ENCODE measurements at regions not wholly inside any gene's neighbourhood (a gene's known extent, or its start where the extent isn't known, plus 50 kb on each side); places are given as distances from the start of the nearest gene placed in this dataset.

DNA sequence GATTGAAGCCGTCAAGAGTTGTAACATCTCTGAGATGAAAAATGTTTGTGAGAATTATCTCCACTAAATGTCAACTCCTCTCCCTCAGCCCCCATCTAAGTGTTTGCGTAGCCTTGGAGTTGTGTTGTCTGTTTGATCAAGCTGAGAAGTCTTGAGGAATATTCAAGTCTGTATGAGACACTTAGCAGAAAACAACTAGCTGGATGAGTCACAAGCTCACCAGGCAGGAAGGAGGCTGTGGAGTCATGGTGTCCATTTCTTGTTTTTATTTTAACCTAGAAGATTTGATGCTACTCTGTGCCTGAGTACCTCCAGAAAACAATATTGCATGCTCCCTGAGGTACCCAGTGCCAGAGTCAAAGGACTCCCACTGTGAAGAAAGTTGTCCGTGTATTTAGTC lies 211.6 kb upstream of the PLXNA2 start:
- no peak overlapping the region for H3K4me3 ChIP-seq (ENCODE audit: low read depth in 1 of 5, low read length in 5 of 5)
- H3K36me3 ChIP-seq (ENCODE audit: control insufficient read depth in 5 of 5, insufficient read depth in 5 of 5, low read length in 5 of 5): no peaks in the 10 kb centered on the region
- H3K9ac ChIP-seq (ENCODE audit: low read length in 5 of 5): no peak overlapping the region
- H3K27me3 ChIP-seq (ENCODE audit: control insufficient read depth in 5 of 5, insufficient read depth in 4 of 5, low read length in 5 of 5): no peaks in the 10 kb centered on the region
- no peaks in the 10 kb centered on the region for H3K4me1 ChIP-seq (ENCODE audit: control insufficient read depth in 5 of 5, insufficient read depth in 5 of 5, low read length in 5 of 5)
- no peak overlapping the region for H3K27ac ChIP-seq (ENCODE audit: low read depth, low read length)
- no peaks in the 10 kb centered on the region for H3K9me3 ChIP-seq (ENCODE audit: control insufficient read depth in 5 of 5, low read length in 5 of 5)

GRCh38 chr1:208456487-208456886 lies 212.3 kb upstream of the PLXNA2 start:
- Histone ChIP-seq H3K4me3 (ENCODE audit: low read depth in 1 of 5, low read length in 5 of 5) (no peak overlapping the region), H3K9me3 (ENCODE audit: control insufficient read depth in 5 of 5, low read length in 5 of 5) (no peaks in the 10 kb centered on the region), H3K36me3 (ENCODE audit: control insufficient read depth in 5 of 5, insufficient read depth in 5 of 5, low read length in 5 of 5) (no peaks in the 10 kb centered on the region), H3K27me3 (ENCODE audit: control insufficient read depth in 5 of 5, insufficient read depth in 4 of 5, low read length in 5 of 5) (no peaks in the 10 kb centered on the region), H3K4me1 (ENCODE audit: control insufficient read depth in 5 of 5, insufficient read depth in 5 of 5, low read length in 5 of 5) (no peaks in the 10 kb centered on the region), H3K9ac (ENCODE audit: low read length in 5 of 5) (no peak overlapping the region), H3K27ac (ENCODE audit: low read depth, low read length) (no peak overlapping the region)

GRCh38 chr1:208460823-208461222 lies 216.6 kb upstream of the PLXNA2 start:
- no peak overlapping the region for H3K27ac ChIP-seq (ENCODE audit: low read depth, low read length)

GRCh38 chr1:208461680-208462079 lies 217.5 kb upstream of the PLXNA2 start:
- Histone ChIP-seq H3K9ac (ENCODE audit: low read length in 5 of 5) (no peak overlapping the region), H3K4me3 (ENCODE audit: low read depth in 1 of 5, low read length in 5 of 5) (no peak overlapping the region), H3K36me3 (ENCODE audit: control insufficient read depth in 5 of 5, insufficient read depth in 5 of 5, low read length in 5 of 5) (no peaks in the 10 kb centered on the region), H3K9me3 (ENCODE audit: control insufficient read depth in 5 of 5, low read length in 5 of 5) (no peaks in the 10 kb centered on the region), H3K27me3 (ENCODE audit: control insufficient read depth in 5 of 5, insufficient read depth in 4 of 5, low read length in 5 of 5) (no peaks in the 10 kb centered on the region), H3K4me1 (ENCODE audit: control insufficient read depth in 5 of 5, insufficient read depth in 5 of 5, low read length in 5 of 5) (no peaks in the 10 kb centered on the region), H3K27ac (ENCODE audit: low read depth, low read length) (no peak overlapping the region)

More at GRCh38 chr1:208460823-208461222, 216.6 kb upstream of the PLXNA2 start:
- Histone ChIP-seq H3K9me3 (ENCODE audit: control insufficient read depth in 5 of 5, low read length in 5 of 5) (no peaks in the 10 kb centered on the region), H3K9ac (ENCODE audit: low read length in 5 of 5) (no peak overlapping the region), H3K4me3 (ENCODE audit: low read depth in 1 of 5, low read length in 5 of 5) (no peak overlapping the region), H3K27me3 (ENCODE audit: control insufficient read depth in 5 of 5, insufficient read depth in 4 of 5, low read length in 5 of 5) (no peaks in the 10 kb centered on the region), H3K36me3 (ENCODE audit: control insufficient read depth in 5 of 5, insufficient read depth in 5 of 5, low read length in 5 of 5) (no peaks in the 10 kb centered on the region), H3K4me1 (ENCODE audit: control insufficient read depth in 5 of 5, insufficient read depth in 5 of 5, low read length in 5 of 5) (no peaks in the 10 kb centered on the region)

DNA sequence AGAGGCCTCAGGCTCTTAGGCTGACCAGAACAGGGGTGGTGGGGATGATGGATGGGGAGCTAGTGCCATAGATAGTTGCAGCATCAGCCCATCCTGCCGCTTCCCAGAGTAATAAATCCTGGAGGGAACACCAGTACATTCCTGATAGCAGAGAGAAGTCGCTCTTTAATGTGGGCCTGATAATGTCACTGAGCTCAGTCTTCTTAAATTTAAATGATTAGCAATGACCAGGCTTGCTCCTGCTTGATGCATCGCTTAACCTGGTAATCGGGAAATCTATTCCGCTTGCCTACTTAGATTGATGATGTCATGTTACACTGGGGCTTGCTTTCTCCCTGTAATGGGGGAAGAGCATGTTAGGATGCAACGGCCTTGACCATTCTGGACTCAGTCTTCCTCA lies 218.6 kb upstream of the PLXNA2 start:
- Histone ChIP-seq H3K36me3 (ENCODE audit: control insufficient read depth in 5 of 5, insufficient read depth in 5 of 5, low read length in 5 of 5) (no peaks in the 10 kb centered on the region), H3K27ac (ENCODE audit: low read depth, low read length) (no peak overlapping the region), H3K9ac (ENCODE audit: low read length in 5 of 5) (no peak overlapping the region), H3K27me3 (ENCODE audit: control insufficient read depth in 5 of 5, insufficient read depth in 4 of 5, low read length in 5 of 5) (no peaks in the 10 kb centered on the region), H3K4me3 (ENCODE audit: low read depth in 1 of 5, low read length in 5 of 5) (no peak overlapping the region), H3K9me3 (ENCODE audit: control insufficient read depth in 5 of 5, low read length in 5 of 5) (no peaks in the 10 kb centered on the region), H3K4me1 (ENCODE audit: control insufficient read depth in 5 of 5, insufficient read depth in 5 of 5, low read length in 5 of 5) (no peaks in the 10 kb centered on the region)

DNA sequence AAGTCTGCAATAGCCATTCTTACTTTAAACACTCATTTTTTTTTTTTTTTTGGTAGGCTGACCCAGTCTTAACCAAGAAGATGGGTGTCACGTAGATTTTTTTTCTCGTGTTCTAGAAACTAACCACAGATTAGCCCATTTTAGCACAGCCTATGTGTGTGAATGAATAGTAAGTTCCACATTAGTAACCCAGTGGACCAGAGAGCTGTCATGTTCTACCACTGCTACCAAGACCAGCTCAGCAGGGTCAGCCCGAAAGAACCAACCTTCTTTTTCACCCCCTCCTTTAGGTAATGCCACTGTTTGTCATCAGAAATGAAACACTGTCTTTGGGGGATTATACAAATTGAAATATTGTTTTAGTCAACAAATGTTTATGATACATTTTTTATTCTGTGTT lies 221.1 kb upstream of the PLXNA2 start:
- Histone ChIP-seq H3K9ac (ENCODE audit: low read length in 5 of 5) (no peak overlapping the region), H3K36me3 (ENCODE audit: control insufficient read depth in 5 of 5, insufficient read depth in 5 of 5, low read length in 5 of 5) (no peaks in the 10 kb centered on the region), H3K27ac (ENCODE audit: low read depth, low read length) (no peak overlapping the region), H3K4me3 (ENCODE audit: low read depth in 1 of 5, low read length in 5 of 5) (no peak overlapping the region), H3K4me1 (ENCODE audit: control insufficient read depth in 5 of 5, insufficient read depth in 5 of 5, low read length in 5 of 5) (no peaks in the 10 kb centered on the region), H3K27me3 (ENCODE audit: control insufficient read depth in 5 of 5, insufficient read depth in 4 of 5, low read length in 5 of 5) (no peaks in the 10 kb centered on the region), H3K9me3 (ENCODE audit: control insufficient read depth in 5 of 5, low read length in 5 of 5) (no peaks in the 10 kb centered on the region)

DNA sequence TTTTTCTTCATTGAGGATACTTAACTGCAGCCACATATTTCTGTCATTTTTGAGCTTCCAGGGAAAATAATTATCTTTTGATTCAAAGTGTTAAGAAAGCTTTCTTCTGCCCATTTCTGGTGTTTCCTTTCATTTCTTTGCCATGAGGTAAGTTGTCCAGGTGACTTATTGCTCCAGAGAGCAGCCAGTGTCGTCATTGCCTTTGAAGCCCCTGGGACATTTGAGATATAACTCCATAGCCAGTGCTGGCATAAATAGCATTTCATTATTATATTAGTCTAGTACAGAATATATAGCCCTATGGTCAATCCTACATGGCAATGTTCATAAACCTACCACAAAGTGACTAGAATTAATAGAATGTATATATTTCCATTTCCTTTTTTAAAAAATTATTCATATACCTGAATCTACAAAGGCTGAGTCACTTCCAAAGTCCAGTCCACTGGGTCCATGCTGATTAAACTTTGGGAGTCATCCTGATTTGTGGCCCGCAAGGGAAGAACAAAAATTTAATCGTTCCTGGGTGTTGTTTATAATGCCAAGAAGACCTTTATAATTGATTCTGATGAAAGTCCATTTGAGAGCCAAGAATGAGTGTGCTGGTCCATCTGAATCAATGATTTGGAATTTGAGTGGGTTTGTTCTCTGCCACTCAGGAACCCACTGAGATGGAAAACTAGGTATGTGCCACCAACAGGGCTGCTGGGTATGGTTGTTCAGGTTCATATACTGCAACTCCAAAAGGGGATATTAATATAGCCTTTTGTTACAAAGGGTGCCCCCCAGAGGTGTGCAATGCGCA lies 221.8 kb upstream of the PLXNA2 start:
- no peaks in the 10 kb centered on the region for H3K36me3 ChIP-seq (ENCODE audit: control insufficient read depth in 5 of 5, insufficient read depth in 5 of 5, low read length in 5 of 5)
- H3K27me3 ChIP-seq (ENCODE audit: control insufficient read depth in 5 of 5, insufficient read depth in 4 of 5, low read length in 5 of 5): no peaks in the 10 kb centered on the region
- H3K9me3 ChIP-seq (ENCODE audit: control insufficient read depth in 5 of 5, low read length in 5 of 5): no peaks in the 10 kb centered on the region
- H3K4me3 ChIP-seq (ENCODE audit: low read depth in 1 of 5, low read length in 5 of 5): no peak overlapping the region
- no peaks in the 10 kb centered on the region for H3K4me1 ChIP-seq (ENCODE audit: control insufficient read depth in 5 of 5, insufficient read depth in 5 of 5, low read length in 5 of 5)
- H3K27ac ChIP-seq (ENCODE audit: low read depth, low read length): no peak overlapping the region
- no peak overlapping the region for H3K9ac ChIP-seq (ENCODE audit: low read length in 5 of 5)

DNA sequence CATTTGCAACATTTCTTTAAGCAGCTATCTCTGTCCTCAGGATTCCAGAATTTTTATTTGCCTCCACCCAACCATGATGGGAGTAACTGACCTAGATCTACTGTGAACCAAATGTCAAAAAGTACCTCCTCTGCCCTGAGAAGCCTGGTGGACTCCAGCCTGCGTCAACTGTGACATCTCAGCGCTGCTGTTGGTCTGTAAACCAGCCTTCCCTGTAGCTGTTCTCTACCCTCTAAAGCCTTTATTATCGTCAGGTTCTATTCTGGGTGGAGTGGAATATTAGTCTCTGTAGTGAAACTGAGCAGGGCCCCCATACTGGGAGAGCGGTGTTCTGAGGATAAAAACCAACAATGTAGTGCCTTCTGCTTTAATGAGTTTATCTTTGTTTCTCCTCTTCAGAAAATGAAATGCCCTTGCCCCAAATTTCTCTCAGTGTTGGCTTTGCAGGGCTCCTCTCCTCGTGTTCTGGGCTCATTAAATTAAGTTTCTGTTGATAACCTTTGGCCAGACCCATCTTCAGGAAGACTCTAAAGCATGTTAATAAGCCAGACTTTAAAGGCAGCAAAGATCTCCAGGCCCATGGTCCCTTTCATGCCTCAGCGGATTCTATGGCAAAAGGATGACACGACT lies 223.1 kb upstream of the PLXNA2 start:
- Histone ChIP-seq H3K9ac (ENCODE audit: low read length in 5 of 5) (no peak overlapping the region), H3K9me3 (ENCODE audit: control insufficient read depth in 5 of 5, low read length in 5 of 5) (no peaks in the 10 kb centered on the region), H3K27ac (ENCODE audit: low read depth, low read length) (no peak overlapping the region), H3K27me3 (ENCODE audit: control insufficient read depth in 5 of 5, insufficient read depth in 4 of 5, low read length in 5 of 5) (no peaks in the 10 kb centered on the region), H3K36me3 (ENCODE audit: control insufficient read depth in 5 of 5, insufficient read depth in 5 of 5, low read length in 5 of 5) (no peaks in the 10 kb centered on the region), H3K4me3 (ENCODE audit: low read depth in 1 of 5, low read length in 5 of 5) (no peak overlapping the region), H3K4me1 (ENCODE audit: control insufficient read depth in 5 of 5, insufficient read depth in 5 of 5, low read length in 5 of 5) (no peaks in the 10 kb centered on the region)

GRCh38 chr1:208475449-208475848 lies 231.3 kb upstream of the PLXNA2 start:
- peaks cover 2 to 24% (median 16%) of the 10 kb centered on the region in 5 donors for H3K4me1 ChIP-seq (ENCODE audit: control insufficient read depth in 5 of 5, insufficient read depth in 5 of 5, low read length in 5 of 5)
- H3K4me3 ChIP-seq (ENCODE audit: low read depth in 1 of 5, low read length in 5 of 5): no peak overlapping the region
- no peaks in the 10 kb centered on the region for H3K27me3 ChIP-seq (ENCODE audit: control insufficient read depth in 5 of 5, insufficient read depth in 4 of 5, low read length in 5 of 5)
- H3K27ac ChIP-seq (ENCODE audit: low read depth, low read length): no peak overlapping the region
- H3K9ac ChIP-seq (ENCODE audit: low read length in 5 of 5): no peak overlapping the region
- H3K36me3 ChIP-seq (ENCODE audit: control insufficient read depth in 5 of 5, insufficient read depth in 5 of 5, low read length in 5 of 5): no peaks in the 10 kb centered on the region
- H3K9me3 ChIP-seq (ENCODE audit: control insufficient read depth in 5 of 5, low read length in 5 of 5): no peaks in the 10 kb centered on the region

- Histone ChIP-seq H3K9me3 (ENCODE audit: control insufficient read depth in 5 of 5, low read length in 5 of 5) (no peaks in the 10 kb centered on the region), H3K4me1 (ENCODE audit: control insufficient read depth in 5 of 5, insufficient read depth in 5 of 5, low read length in 5 of 5) (peaks cover 2 to 24% (median 16%) of the 10 kb centered on the region in 5 donors), H3K4me3 (ENCODE audit: low read depth in 1 of 5, low read length in 5 of 5) (peak overlapping the region in 1 of 5 donors; percentile 19), H3K9ac (ENCODE audit: low read length in 5 of 5) (no peak overlapping the region), H3K27ac (ENCODE audit: low read depth, low read length) (peak overlapping the region; percentile 15), H3K27me3 (ENCODE audit: control insufficient read depth in 5 of 5, insufficient read depth in 4 of 5, low read length in 5 of 5) (no peaks in the 10 kb centered on the region), H3K36me3 (ENCODE audit: control insufficient read depth in 5 of 5, insufficient read depth in 5 of 5, low read length in 5 of 5) (no peaks in the 10 kb centered on the region)
Observed at GRCh38 chr1:208475951-208476845, 232.0 kb upstream of the PLXNA2 start.
